Ectodermal cell (in vitro differentiated cells): ENCODE measurements at regions not wholly inside any gene's neighbourhood (a gene's known extent, or its start where the extent isn't known, plus 50 kb on each side); places are given as distances from the start of the nearest gene placed in this dataset.

Experiments used
- H3K27ac ChIP-seq: 2 replicates; pipeline ENCODE4 v1.7.0; 2013; ENCODE audit warnings: mild to moderate bottlenecking, low read depth, low read length; ENCODE audit not compliant: insufficient read depth, poor library complexity, severe bottlenecking
- H3K27me3 ChIP-seq: 2 replicates; pipeline ENCODE4 v1.7.0; 2013; ENCODE audit warnings: mild to moderate bottlenecking, low read length; ENCODE audit not compliant: insufficient read depth, control insufficient read depth, poor library complexity, severe bottlenecking
- H3K36me3 ChIP-seq: one replicate; pipeline ENCODE4 v1.7.0; 2013; ENCODE audit warnings: low read length; ENCODE audit not compliant: control insufficient read depth, insufficient read depth
- H3K4me1 ChIP-seq: one replicate; pipeline ENCODE4 v1.7.0; 2013; ENCODE audit warnings: low read length; ENCODE audit not compliant: control insufficient read depth, insufficient read depth
- H3K4me3 ChIP-seq: 2 replicates; pipeline ENCODE4 v1.7.0; 2013; ENCODE audit warnings: low read depth, low read length, control low read depth; ENCODE audit not compliant: insufficient read depth
- H3K9me3 ChIP-seq: 2 replicates; pipeline ENCODE4 v1.7.0; 2013; ENCODE audit warnings: mild to moderate bottlenecking, low read length, moderate library complexity; ENCODE audit not compliant: control insufficient read depth
- WGBS, 2 experiments: methylation state at CpG; one replicate each; pipeline ENCODE4 v1.1.7; 2013; ENCODE audit warnings: missing lambda C conversion rate in 2 of 2; 5-methylcytosine and 5-hydroxymethylcytosine counted together

DNA sequence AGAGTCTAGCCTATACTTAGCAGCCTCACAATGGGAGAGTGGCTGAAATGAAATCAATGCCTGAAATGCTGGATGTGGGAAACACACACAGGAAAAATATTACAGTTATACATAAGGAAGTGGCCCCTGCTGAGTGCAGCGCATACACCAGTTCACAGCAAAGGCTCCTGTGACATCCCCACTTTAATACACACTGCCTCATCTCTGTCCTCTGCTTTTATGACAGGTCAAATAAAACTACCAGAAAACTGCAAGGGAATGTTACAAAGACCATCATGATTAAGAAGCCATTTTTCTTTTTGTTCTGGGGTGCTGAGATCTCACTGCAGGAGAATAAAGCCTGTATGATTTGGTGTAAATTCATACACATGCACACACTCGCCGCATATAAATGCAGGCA is 214.3 kb downstream of the ARRDC4 start:
- WGBS, 2 experiments: 92% methylated on average over 3 of the region's 3 CpGs
- no peaks in the 10 kb centered on the region for H3K36me3 ChIP-seq

DNA sequence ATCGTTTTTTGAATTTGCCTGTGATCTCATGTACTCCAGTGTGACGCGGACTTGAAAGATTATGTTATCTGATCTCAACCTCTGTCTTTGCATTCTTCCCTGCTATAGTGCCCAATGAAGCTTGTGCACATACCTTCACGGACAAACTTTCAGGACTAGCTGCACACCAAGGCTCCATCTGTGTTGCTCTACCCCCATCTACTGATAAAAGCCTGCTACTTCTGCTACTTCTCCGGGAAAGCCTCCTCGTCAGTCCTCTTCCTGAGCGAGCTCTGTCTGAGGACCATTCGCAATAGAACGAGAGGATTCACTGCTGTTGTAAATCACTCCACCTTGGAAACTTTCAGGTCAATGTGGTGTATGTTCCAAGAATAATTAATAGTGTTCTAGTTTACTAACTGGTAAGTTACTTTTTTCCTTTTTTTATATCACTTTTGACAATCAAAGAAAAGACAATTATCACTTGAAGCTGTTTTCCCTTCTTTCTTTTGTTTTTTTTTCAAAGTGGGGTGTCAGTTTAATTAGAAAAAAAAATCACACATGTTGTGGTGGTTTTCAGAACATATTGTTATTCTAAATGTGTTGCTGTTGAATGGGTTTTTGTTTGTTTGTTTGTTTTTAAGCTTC is 217.6 kb downstream of the ARRDC4 start:
- H3K9me3 ChIP-seq: no peaks in the 10 kb centered on the region
- H3K4me3 ChIP-seq: no peak overlapping the region
- no peak overlapping the region for H3K27ac ChIP-seq
- H3K4me1 ChIP-seq: no peaks in the 10 kb centered on the region
- no peaks in the 10 kb centered on the region for H3K27me3 ChIP-seq
- WGBS, 2 experiments: 15 to 20% methylated on average over 9 of the region's 9 CpGs
- no peaks in the 10 kb centered on the region for H3K36me3 ChIP-seq

More for the DNA sequence above, 214.3 kb downstream of the ARRDC4 start:
- Histone ChIP-seq H3K4me1 (no peaks in the 10 kb centered on the region), H3K4me3 (no peak overlapping the region), H3K27me3 (no peaks in the 10 kb centered on the region), H3K9me3 (no peaks in the 10 kb centered on the region), H3K27ac (no peak overlapping the region)

DNA sequence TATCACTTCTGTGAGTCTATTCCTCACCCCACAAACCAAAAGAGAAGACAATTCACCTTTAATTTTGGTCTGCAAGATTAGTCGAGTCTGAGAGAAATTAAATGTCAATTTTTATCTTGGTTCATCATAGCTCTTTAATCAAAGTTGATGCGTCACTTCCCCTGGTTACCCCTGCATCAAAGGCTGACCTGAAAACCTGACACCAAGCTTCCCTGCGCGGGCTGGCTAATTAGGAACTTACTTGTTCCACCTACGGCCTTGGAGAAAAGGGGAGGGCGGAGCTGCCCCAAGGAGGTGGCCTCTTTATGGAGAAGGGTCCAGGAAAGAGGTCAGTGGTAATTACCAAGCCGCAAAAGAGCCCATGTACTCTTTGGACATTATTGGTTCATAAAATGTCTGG is 218.4 kb downstream of the ARRDC4 start:
- Histone ChIP-seq H3K36me3 (no peaks in the 10 kb centered on the region), H3K27me3 (no peaks in the 10 kb centered on the region), H3K4me1 (no peaks in the 10 kb centered on the region), H3K27ac (no peak overlapping the region), H3K9me3 (no peaks in the 10 kb centered on the region), H3K4me3 (no peak overlapping the region)
- WGBS, 2 experiments: 67 to 74% methylated on average over 7 of the region's 7 CpGs

DNA sequence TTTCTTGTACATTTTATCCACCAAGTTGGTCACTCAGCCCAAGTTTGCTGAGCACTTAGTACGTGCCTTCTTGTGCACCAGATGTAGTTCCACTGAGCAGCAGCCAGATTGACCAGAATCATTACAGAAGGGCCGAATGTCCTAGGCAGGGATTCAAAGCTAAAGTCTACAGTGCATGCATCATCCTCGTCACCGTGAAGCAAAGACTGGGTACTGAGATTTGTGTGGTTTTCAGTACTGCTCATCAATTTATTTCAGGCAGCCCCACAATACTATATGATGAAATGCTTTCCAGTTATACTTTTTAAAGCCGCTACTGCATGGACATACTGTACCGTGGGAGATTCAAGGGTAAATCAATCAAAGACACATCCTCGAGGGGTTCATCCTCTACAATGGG is 227.0 kb downstream of the ARRDC4 start:
- no peak overlapping the region for H3K4me3 ChIP-seq
- H3K27ac ChIP-seq: no peak overlapping the region
- H3K36me3 ChIP-seq: no peaks in the 10 kb centered on the region
- no peaks in the 10 kb centered on the region for H3K4me1 ChIP-seq
- H3K9me3 ChIP-seq: no peaks in the 10 kb centered on the region
- 94 to 96% methylated on average over 7 of the region's 7 CpGs for WGBS, 2 experiments
- no peaks in the 10 kb centered on the region for H3K27me3 ChIP-seq

DNA sequence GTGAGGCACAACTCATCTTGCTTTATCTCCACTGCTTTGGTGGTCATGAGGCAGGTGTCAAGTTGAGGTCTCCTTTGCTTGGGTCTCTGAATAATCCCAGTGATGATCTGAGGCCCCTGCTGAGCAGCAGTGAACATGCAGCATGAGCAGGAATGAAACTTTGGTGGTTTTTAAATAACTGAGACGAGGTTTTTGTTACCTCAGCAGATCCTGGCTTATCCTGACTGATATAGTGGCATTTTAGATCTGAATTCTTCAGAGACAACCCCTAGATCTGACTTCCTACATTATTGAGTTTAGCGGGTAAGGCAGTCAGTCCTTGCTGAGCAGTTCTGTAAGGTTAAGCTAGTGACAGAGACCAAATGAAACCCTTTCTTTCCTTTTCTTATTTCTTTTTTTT is 230.4 kb downstream of the ARRDC4 start:
- no peaks in the 10 kb centered on the region for H3K9me3 ChIP-seq
- WGBS, 2 experiments: 86 to 88% methylated on average over 2 of the region's 2 CpGs

DNA sequence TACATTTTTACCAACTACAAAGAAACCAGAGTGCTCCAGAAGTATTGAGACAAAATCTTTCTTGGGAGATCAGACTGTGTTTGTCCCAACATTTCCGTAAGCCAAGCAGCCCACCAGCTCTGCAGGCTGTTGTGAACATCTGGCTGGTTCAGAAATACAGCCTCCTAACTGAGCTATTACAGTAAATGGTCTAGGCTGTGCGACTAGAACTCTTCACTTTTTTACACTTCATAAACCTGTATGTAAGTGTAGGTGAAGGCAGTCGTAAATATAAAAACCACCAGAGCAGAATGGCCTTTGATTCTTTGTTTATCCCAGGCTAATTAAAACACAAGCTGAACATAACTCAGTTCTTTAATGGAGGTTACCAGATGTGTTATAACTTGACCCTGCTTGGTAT is 235.3 kb downstream of the ARRDC4 start:
- H3K4me1 ChIP-seq: no peaks in the 10 kb centered on the region
- 95 to 100% methylated on average over 1 of the region's 3 CpGs for WGBS, 2 experiments
- H3K27ac ChIP-seq: no peak overlapping the region
- no peaks in the 10 kb centered on the region for H3K36me3 ChIP-seq
- H3K27me3 ChIP-seq: no peaks in the 10 kb centered on the region
- H3K9me3 ChIP-seq: no peaks in the 10 kb centered on the region
- H3K4me3 ChIP-seq: no peak overlapping the region

More for the DNA sequence above, 230.4 kb downstream of the ARRDC4 start:
- Histone ChIP-seq H3K27me3 (no peaks in the 10 kb centered on the region), H3K36me3 (no peaks in the 10 kb centered on the region), H3K27ac (no peak overlapping the region), H3K4me1 (no peaks in the 10 kb centered on the region), H3K4me3 (no peak overlapping the region)

DNA sequence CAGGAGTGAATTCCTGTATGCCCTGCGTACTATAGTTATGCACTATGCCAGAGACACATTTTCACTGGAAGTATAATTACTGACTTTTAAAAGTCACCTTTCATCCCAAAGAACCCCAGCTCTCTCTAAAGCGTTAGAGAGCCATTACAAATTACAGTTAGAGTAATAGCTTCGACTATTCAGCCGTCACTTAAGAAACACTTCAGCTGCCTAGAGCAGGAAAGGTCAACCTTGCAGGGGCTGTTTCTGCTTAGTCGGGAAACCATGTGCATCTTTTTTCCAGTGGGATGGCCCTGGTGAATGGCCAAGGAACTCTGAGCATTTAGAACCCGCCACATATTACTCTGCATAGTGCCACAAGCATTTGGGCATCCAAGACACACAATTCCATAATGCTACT is 235.9 kb downstream of the ARRDC4 start:
- H3K4me1 ChIP-seq: no peaks in the 10 kb centered on the region
- H3K27me3 ChIP-seq: no peaks in the 10 kb centered on the region
- H3K36me3 ChIP-seq: no peaks in the 10 kb centered on the region
- no peak overlapping the region for H3K27ac ChIP-seq
- no peak overlapping the region for H3K4me3 ChIP-seq
- 85 to 90% methylated on average over 6 of the region's 6 CpGs for WGBS, 2 experiments
- H3K9me3 ChIP-seq: no peaks in the 10 kb centered on the region

DNA sequence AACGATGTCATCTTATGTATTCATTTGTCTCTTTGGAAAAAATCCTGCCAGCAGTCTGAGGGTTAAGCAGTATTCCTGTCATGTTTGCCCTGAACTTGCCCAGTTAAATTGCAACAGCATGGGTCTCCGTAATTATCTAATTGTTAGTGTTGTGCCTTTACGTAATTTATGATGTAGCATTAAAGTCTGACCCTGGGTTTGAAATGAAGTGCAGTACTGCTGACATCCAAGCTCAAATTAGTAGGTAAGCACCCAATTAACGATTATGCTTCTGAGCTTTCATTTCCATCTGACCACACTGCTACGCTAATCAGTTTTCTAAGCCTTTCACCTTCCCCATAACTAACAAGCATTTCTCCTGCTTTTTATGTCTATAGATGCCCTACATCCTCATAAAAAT is 241.8 kb downstream of the ARRDC4 start:
- no peaks in the 10 kb centered on the region for H3K27me3 ChIP-seq
- WGBS, 2 experiments: 91% methylated on average over 5 of the region's 5 CpGs
- no peak overlapping the region for H3K27ac ChIP-seq
- no peaks in the 10 kb centered on the region for H3K9me3 ChIP-seq
- no peak overlapping the region for H3K4me3 ChIP-seq
- H3K36me3 ChIP-seq: no peaks in the 10 kb centered on the region
- no peaks in the 10 kb centered on the region for H3K4me1 ChIP-seq

DNA sequence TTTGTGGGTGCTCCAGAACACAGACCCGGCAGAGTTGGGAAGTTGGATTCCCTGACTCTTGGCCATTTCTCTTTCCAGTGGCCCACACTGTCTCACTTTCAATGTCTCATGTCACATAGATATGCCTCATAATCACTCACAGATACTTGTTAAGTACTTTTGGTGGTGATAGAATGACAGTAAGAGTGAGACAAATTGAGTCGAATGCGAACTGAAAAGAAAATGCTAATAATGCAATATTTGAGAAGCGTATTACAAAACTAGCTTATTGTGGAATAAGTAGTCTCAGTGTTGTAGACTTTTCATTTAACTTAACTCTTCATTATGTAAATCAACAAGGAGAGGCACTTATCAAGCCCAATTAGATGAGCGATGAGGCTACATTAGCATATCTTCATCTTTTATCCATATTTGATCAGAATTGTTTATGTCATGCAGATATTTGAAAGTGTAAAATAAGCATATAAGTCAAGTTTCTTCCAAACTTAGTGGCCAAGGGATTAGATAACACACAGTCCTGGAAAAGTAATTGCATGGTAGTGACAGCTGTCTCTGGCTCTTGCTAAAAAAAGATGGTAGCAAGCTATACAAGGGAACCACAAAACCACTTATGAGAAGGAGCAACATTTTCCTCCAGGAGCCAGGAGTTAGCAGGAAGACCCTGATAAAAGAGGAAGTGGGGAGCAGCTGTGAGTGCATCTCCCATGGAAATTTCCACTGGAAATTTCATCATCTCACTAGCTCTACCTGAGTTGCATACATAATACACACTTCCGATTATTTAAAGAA is 243.6 kb downstream of the ARRDC4 start:
- no peak overlapping the region for H3K4me3 ChIP-seq
- H3K4me1 ChIP-seq: no peaks in the 10 kb centered on the region
- H3K36me3 ChIP-seq: no peaks in the 10 kb centered on the region
- no peaks in the 10 kb centered on the region for H3K9me3 ChIP-seq
- no peak overlapping the region for H3K27ac ChIP-seq
- no peaks in the 10 kb centered on the region for H3K27me3 ChIP-seq
- WGBS, 2 experiments: 93 to 99% methylated on average over 5 to 6 of the region's 6 CpGs

DNA sequence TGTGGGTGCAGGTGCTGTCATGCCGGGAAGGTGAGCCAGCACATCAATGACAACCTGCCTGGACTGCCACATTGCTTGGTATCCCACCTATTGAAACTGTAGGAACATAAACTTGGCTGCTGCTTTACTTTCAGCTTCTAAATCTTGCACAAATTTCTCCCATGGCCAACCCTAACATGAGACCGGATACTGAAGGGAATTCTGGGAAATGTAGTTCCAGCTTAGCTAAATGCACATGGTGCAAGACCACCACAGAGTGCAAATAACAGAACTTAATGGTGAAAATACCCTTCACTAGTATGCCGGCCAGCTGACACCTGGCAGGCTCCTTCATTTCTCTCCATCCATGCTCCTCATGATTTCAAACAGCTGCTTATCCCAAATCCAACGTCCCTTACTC is 247.4 kb downstream of the ARRDC4 start:
- Histone ChIP-seq H3K36me3 (no peaks in the 10 kb centered on the region), H3K27ac (no peak overlapping the region), H3K4me3 (no peak overlapping the region), H3K27me3 (no peaks in the 10 kb centered on the region), H3K4me1 (no peaks in the 10 kb centered on the region), H3K9me3 (no peaks in the 10 kb centered on the region)
- whole genome bisulfite sequencing, 2 experiments: 91 to 95% methylated on average over 4 of the region's 4 CpGs
